ENCODE measurements at regions not wholly inside any gene's neighbourhood (a gene's known extent, or its start where the extent isn't known, plus 50 kb on each side); places are given as distances from the start of the nearest gene placed in this dataset.

DNA sequence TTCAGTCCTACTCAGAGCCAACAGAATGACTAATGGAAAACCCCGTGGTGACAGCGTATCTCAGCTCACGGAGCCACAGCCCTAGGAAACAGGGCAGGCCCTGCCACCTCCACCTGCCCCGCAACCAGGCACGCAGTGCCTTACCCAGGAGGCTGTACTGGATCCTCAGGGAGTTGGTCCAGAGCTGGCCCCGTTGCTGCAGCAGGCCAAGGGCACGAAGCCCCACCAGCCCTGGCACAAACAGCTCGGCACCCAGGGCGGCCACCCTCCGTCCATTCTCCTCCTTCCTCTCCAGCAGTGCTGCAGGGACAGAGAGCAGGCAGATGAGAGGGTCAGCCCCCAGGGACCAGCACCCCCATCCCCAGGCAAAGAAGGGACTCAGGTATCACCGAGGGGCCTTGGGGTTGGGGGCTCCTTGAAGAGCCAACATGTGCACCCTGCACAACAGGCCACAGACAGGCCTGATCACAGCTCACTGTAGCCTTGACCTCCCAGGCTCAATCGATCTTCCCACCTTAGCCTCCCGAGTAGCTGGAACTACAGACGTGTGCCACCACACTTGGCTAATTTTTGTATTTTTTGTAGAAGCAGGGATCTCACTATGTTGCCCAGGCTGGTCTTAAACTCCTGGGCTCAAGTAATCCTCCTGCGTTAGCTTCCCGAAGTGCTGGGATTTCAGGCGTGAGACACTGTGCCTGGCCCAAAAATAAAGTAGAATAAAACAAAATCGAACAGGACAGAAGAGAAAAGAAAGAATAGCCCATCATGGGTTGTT lies 115.7 kb downstream of the RMI2 start:
- Mint-ChIP-seq H3K27me3 (ENCODE audit: insufficient read depth, low read depth) (peaks cover 8% of the 10 kb centered on the region), H3K27ac (no peak overlapping the region), H3K9me3 (peaks cover 2% of the 10 kb centered on the region), H3K4me3 (no peak overlapping the region), H3K4me1 (peaks cover 2% of the 10 kb centered on the region), H3K36me3 (no peaks in the 10 kb centered on the region)
- Histone ChIP-seq H3K79me2 (ENCODE audit: low read depth) (no peaks in the 10 kb centered on the region), H3K4me2 (no peak overlapping the region), H2AFZ (replicated peaks) (no peak overlapping the region), H3F3A (ENCODE audit: low read depth) (peaks cover 2% of the 10 kb centered on the region), H3K27ac (no peak overlapping the region), H3K9ac (no peak overlapping the region), H3K36me3 (no peaks in the 10 kb centered on the region), H3K27me3 (no peaks in the 10 kb centered on the region), H3K4me3 (no peak overlapping the region), H4K20me1 (ENCODE audit: low read depth) (no peaks in the 10 kb centered on the region), H3K9me3 (ENCODE audit: low read depth) (no peaks in the 10 kb centered on the region), H3K4me1 (no peaks in the 10 kb centered on the region)
- DNase-seq (ENCODE audit: low spot score): no peak
- TF ChIP-seq EZH2phosphoT487 (IDR thresholded peaks at IDR 0.05) (no peak), EZH2 (IDR thresholded peaks at IDR 0.05) (no peak)
- TF ChIP-seq, protein P1, sequence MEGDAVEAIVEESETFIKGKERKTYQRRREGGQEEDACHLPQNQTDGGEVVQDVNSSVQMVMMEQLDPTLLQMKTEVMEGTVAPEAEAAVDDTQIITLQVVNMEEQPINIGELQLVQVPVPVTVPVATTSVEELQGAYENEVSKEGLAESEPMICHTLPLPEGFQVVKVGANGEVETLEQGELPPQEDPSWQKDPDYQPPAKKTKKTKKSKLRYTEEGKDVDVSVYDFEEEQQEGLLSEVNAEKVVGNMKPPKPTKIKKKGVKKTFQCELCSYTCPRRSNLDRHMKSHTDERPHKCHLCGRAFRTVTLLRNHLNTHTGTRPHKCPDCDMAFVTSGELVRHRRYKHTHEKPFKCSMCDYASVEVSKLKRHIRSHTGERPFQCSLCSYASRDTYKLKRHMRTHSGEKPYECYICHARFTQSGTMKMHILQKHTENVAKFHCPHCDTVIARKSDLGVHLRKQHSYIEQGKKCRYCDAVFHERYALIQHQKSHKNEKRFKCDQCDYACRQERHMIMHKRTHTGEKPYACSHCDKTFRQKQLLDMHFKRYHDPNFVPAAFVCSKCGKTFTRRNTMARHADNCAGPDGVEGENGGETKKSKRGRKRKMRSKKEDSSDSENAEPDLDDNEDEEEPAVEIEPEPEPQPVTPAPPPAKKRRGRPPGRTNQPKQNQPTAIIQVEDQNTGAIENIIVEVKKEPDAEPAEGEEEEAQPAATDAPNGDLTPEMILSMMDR (IDR thresholded peaks at IDR 0.05): no peak

DNA sequence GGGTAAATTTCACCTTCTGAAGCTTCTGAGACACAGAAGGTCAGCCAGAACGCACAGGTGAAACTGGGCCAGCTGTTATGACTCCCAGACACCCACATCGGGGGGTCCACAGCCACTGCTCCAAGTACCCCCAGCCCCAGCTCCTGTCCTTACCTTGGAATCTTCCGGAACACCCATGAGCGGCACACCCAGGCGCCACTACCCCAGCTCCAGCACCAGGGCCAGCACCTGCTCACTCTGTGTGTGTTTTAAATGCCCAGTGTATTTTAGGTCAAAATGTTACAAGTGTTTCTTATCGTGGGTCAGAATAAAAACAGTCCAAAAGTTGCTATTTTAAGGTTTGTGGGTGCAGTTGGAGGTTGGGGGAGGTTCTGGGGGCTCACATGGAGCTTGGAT lies 116.3 kb downstream of the RMI2 start:
- Mint-ChIP-seq H3K4me3 (no peak overlapping the region), H3K36me3 (no peaks in the 10 kb centered on the region), H3K27ac (no peak overlapping the region), H3K9me3 (peaks cover 2% of the 10 kb centered on the region), H3K27me3 (ENCODE audit: insufficient read depth, low read depth) (peaks cover 7% of the 10 kb centered on the region), H3K4me1 (peaks cover 2% of the 10 kb centered on the region)
- H3K4me3 ChIP-seq: no peak overlapping the region
- no peaks in the 10 kb centered on the region for H4K20me1 ChIP-seq (ENCODE audit: low read depth)
- H3K79me2 ChIP-seq (ENCODE audit: low read depth): no peaks in the 10 kb centered on the region
- no peaks in the 10 kb centered on the region for H3K9me3 ChIP-seq (ENCODE audit: low read depth)
- no peaks in the 10 kb centered on the region for H3K36me3 ChIP-seq
- DNase-seq (ENCODE audit: low spot score): no peak
- H2AFZ ChIP-seq (replicated peaks): no peak overlapping the region
- H3K4me2 ChIP-seq: no peak overlapping the region
- no peaks in the 10 kb centered on the region for H3K27me3 ChIP-seq
- H3K27ac ChIP-seq: no peak overlapping the region
- peaks cover 2% of the 10 kb centered on the region for H3F3A ChIP-seq (ENCODE audit: low read depth)
- H3K9ac ChIP-seq: no peak overlapping the region
- TF ChIP-seq EZH2phosphoT487 (IDR thresholded peaks at IDR 0.05) (no peak), EZH2 (IDR thresholded peaks at IDR 0.05) (no peak)
- TF ChIP-seq, protein P1 (IDR thresholded peaks at IDR 0.05): no peak
- H3K4me1 ChIP-seq: no peaks in the 10 kb centered on the region

DNA sequence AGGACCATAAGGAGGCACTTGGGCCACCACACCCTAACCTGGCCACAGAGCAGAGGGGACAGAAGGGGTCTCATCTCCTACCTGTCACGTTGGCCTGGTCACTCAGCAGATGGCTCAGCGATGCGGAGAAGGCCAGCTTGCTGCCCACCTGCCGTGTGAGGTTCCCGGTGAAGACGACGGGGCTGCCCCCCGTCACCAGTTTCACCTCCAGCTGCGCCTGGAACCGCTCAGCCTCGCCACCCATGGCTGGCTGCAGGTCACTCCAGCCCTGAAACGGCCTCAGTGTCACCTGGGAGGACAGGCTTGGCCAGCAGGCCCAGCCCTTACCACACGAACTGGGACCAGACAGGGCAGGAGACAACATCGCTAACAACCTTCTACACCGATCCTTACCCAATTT lies 116.8 kb downstream of the RMI2 start:
- peaks cover 2% of the 10 kb centered on the region for H3K4me1 Mint-ChIP-seq
- H3K4me2 ChIP-seq: no peak overlapping the region
- H2AFZ ChIP-seq (replicated peaks): no peak overlapping the region
- H3K79me2 ChIP-seq (ENCODE audit: low read depth): no peaks in the 10 kb centered on the region
- TF ChIP-seq, protein P1 (IDR thresholded peaks at IDR 0.05): no peak
- TF ChIP-seq EZH2 (IDR thresholded peaks at IDR 0.05) (no peak), EZH2phosphoT487 (IDR thresholded peaks at IDR 0.05) (no peak)
- no peak for DNase-seq (ENCODE audit: low spot score)
- no peak overlapping the region for H3K27ac Mint-ChIP-seq
- H3K4me3 ChIP-seq: no peak overlapping the region
- no peaks in the 10 kb centered on the region for H4K20me1 ChIP-seq (ENCODE audit: low read depth)
- no peaks in the 10 kb centered on the region for H3K27me3 ChIP-seq
- peaks cover 2% of the 10 kb centered on the region for H3K9me3 Mint-ChIP-seq
- no peak overlapping the region for H3K9ac ChIP-seq
- H3K36me3 Mint-ChIP-seq: no peaks in the 10 kb centered on the region
- no peak overlapping the region for H3K4me3 Mint-ChIP-seq
- peaks cover 7% of the 10 kb centered on the region for H3K27me3 Mint-ChIP-seq (ENCODE audit: insufficient read depth, low read depth)
- no peaks in the 10 kb centered on the region for H3K9me3 ChIP-seq (ENCODE audit: low read depth)
- H3F3A ChIP-seq (ENCODE audit: low read depth): peaks cover 2% of the 10 kb centered on the region
- H3K4me1 ChIP-seq: no peaks in the 10 kb centered on the region
- H3K27ac ChIP-seq: no peak overlapping the region
- H3K36me3 ChIP-seq: no peaks in the 10 kb centered on the region
